SKM-1 (cell line): ENCODE measurements at regions not wholly inside any gene's neighbourhood (a gene's known extent, or its start where the extent isn't known, plus 50 kb on each side); places are given as distances from the start of the nearest gene placed in this dataset.
"Not testable (repeated sequence)": the region's sequence is repeated elsewhere in the genome, so short reads cannot be mapped to it uniquely, and the experiment has no call there.

Source experiments
- DNase-seq: peaks from one replicate; lab custom pipeline; 2025; ENCODE audit not compliant: unreplicated experiment; lab: John Stamatoyannopoulos, UW

- no peak for DNase-seq
Observed at GRCh38 chrX:16316331-16316730, 149.1 kb downstream of the MAGEB17 start.

DNA sequence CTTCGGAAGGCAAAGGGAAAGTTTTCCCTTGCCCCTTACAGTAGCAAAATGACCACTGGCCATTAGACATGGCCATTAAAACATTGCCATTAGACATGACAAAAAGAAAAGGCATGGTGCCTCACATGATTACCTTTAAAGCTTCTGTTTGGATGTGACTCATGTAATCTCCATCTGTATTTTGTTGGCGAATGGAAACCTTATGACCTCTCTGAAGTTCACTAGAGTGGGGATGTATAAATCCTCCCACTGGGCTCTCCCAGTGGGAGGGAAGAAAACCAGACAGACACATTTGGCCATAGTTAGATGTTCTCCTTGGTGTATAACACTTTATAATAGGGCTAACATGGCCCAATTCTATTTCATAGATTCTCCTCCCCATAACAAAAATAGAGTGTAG lies 152.6 kb downstream of the MAGEB17 start:
- DNase-seq, result no peak

DNA sequence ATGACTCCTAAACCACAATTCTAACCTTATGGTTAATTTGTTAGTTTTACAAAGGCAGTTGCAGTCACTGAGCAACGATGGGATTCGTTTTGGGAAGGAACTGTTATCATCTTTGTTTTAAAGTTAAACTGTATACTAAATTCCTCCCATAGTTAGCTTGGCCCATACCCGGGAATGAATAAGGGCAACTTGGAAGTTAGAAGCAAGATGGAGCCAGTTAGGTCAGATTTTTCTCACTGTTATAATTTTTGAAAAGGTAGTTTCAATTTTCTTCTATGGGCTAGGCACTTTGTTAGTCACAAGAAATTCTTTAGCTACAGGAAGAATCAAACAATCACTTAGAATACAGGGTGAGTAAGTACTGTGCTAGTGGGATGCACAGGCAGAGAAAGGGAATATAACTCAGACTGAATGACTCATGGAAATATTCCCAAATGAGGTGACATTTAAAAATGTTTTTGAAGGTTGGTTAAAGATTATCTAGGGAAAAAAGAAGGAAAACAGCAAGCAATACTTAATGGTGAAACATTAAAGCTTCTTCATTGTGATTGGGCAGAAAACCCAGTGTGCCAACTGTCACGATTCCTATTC lies 153.6 kb downstream of the MAGEB17 start:
- DNase-seq, result no peak

GRCh38 chrX:16333453-16333852 lies 166.2 kb downstream of the MAGEB17 start:
- DNase-seq, result no peak

DNA sequence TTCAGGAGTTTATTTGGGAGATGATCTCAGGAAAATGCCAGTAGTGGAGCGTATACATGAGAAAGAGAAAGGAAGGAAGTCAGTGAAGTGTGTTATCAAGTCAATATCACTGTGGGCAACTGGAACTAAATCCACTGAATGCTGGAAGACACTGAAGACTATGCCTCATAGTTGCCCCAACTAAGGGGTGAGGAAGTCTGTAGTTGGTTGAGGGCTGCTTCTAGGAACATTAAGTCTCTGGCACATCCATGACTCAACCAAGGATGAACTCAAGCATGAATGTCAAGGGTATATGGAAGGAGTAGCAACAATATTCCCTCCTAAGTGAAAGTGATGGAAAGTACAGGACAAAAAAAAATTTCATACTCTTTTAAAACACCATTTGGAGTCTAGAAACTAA lies 167.9 kb downstream of the MAGEB17 start:
- no peak for DNase-seq

- no peak for DNase-seq
Observed at GRCh38 chrX:16347968-16348670, 180.8 kb downstream of the MAGEB17 start.

DNA sequence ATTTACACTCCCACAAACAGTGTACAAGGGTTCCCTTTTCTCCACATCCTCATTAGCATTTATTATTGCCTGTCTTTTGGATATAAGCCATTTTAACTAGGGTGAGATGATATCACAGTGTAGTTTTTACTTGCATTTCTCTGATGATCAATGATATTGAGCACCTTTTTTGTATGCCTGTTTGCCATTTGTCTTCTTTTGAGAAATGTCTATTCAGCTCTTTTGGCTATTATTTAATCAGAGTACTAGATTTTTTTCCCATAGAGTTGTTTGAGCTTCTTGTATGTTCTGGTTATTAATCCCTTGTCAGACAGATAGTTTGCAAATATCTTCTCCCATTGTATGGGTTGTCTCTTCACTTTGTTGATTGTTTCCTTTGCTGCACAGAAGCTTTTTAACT lies 190.6 kb downstream of the MAGEB17 start:
- no peak for DNase-seq

GRCh38 chrX:16360056-16360455 lies 192.8 kb downstream of the MAGEB17 start:
- not testable (repeated sequence) for DNase-seq

DNA sequence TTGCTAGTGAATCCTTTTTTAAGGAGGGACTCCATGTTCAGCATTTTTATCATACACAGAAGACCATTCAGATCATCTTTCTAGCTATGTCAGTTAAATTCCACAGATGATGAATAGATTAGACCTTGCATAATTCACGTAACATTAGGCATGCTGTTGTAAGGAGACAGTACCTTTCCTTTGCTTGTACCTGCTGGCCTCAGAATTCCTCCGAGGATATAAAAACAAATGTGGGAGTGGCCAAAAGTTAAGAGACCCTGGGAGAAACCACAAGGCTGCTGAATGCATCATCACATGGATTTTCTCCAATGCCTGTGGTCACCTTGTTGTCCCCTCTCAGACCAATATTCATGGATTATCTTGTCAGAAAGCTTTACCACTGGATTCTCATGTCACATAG lies 201.4 kb downstream of the MAGEB17 start:
- DNase-seq, result no peak

GRCh38 chrX:16376056-16376455 lies 208.8 kb downstream of the MAGEB17 start:
- DNase-seq, result no peak

- DNase-seq, result no peak
Observed at GRCh38 chrX:16386126-16386525, 218.8 kb downstream of the MAGEB17 start.

GRCh38 chrX:16392597-16392996 lies 225.3 kb downstream of the MAGEB17 start:
- DNase-seq, result no peak

GRCh38 chrX:16394290-16394689 lies 227.0 kb downstream of the MAGEB17 start:
- DNase-seq, result no peak

GRCh38 chrX:16403808-16404207 lies 236.5 kb downstream of the MAGEB17 start:
- DNase-seq, result no peak

GRCh38 chrX:16416588-16416987 lies 233.4 kb upstream of the S100G start:
- DNase-seq, result no peak

GRCh38 chrX:16418650-16419049 lies 231.3 kb upstream of the S100G start:
- no peak for DNase-seq

DNA sequence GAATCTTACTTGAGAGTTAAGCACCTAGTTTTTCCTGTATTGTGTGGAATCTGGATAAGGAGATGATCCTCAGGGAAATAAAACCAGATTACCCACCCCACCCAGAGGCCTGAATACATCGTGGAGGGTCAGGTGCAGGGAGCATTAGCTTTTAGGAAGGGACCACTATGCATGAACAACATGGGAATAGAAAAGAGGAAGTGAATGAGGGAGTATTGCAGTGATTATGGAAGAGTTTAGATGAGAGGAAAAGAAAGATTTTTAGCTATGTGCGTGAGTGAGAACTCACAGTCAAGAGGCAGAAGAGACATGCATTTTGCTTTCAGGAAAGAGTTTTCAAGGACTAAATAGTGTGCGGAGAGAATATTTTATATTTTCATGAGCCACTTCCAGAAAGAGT lies 222.3 kb upstream of the S100G start:
- DNase-seq, result no peak

DNA sequence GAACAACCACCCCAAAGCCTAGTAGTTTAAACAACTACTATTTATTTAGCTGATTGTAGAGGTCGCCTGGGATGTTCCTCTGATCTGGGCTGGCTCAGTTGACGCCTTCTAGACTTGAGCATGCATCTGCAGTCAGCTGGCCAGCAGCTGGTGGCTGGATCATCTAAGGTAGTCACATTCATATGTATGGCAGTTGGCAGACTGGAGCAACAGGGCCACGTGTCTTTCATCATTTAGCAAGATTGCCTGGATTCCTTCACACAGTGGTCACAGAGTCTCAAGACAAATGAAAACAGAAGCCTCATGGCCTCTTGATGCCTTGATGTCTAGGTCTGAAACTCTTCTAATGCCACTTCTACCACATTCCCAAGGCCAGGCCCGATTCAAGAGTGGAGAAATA lies 220.6 kb upstream of the S100G start:
- no peak for DNase-seq

DNA sequence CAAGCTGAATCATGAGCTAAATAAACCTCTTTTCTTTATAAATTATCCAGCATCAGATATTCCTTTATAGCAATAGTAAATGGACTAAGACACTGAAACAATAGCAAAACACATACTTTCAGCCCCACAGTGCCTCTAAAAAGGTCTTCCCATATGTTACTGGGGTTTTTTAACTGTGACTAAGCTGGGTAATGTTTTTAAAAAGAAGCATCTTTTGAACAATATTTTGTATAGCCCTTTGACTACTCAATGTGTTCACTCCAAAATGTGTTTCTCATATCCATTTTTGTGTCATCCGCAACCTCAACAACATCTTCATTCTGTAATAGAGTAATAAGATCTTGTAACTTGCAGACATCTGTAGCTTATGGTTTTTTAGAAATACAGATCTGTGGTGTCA lies 218.7 kb upstream of the S100G start:
- no peak for DNase-seq

DNA sequence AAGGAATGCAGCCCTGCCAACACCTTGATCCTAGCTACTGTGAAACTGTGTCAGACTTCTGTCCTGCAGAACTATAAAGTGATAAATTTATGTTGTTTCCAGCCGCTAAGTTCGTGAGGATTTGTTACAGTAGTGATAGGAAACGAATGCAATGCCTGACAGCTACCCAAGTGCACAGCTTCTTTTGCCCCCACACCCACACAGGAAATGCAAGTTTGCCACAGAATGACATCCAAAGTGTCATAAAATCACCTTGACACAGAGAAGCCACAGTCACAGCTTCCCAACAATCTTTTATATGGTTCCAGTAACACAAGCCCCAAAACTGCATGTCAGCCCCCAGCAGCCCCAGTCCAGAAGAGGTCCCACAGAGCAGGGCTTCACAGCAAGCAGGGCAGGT lies 216.9 kb upstream of the S100G start:
- DNase-seq, result no peak

GRCh38 chrX:16435399-16435986 lies 214.5 kb upstream of the S100G start:
- DNase-seq, result no peak

GRCh38 chrX:16436348-16437188 lies 213.4 kb upstream of the S100G start:
- DNase-seq, result peak; percentile 5
